GM21423 (cell line): ENCODE measurements at regions not wholly inside any gene's neighbourhood (a gene's known extent, or its start where the extent isn't known, plus 50 kb on each side); places are given as distances from the start of the nearest gene placed in this dataset.

Experiments
- ATAC-seq: cut with Tn5 transposase; IDR thresholded peaks from one replicate; pipeline ENCODE4 v1.9.1; 2021; ENCODE audit warnings: mild to moderate bottlenecking, moderate library complexity; ENCODE audit not compliant: unreplicated experiment

DNA sequence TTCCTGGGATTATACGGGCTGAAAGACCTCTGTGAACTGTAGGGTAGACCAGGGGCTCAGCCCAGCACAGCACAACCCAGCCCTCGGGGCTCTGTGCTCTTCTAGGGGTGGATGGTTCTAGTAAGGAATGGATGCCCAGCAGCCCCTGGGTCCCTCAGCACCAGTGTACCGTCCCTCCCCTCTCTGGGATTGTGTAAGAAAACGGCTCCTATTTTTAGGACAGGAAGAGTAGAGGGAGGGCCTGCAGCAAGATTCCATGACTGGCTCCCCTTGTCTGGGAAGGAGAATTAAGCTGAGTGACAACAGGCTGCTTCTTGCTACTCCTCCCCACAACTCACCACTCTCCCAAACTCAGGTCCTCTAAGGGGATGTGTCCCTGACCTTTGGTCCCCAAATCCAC lies 270.8 kb upstream of the TOPAZ1 start:
- no peak for ATAC-seq

DNA sequence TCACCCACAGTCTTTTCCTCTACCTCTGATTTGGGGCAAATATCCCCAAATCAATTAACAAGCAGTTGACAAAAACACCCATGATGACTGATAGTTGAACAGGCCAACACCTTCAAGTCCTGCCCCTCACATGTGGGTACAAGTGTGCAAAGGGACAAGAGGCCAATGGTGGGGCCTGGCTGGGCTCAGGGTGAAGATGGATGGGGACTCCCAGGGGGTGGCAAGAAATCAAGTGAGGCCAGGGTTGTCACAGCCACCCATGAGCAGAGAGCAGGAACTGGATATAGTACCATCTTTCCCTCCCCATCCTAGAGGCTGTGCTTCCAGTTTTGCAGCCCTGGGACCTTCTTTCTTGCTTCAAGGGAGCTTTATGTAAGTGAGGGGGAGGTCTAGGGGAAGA lies 270.2 kb upstream of the TOPAZ1 start:
- no peak for ATAC-seq

DNA sequence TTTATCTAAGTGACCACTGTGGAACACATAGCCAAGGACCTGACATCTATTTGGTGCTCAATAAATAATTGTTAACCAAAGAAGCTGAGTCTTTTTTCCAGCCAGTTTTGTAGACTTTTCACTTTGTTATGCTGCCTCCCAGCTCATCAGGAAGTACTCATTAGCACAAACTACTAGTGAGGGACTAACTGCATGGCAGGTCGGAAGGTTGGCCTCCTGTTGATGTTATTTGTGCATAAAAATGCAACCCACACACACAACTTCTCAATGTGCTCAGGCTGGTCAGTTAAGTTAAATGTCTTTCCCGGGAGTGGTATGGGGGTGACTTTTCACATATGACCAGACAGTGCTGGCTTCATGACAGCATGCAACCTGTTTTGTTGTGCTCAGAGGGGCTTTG lies 263.0 kb upstream of the TOPAZ1 start:
- ATAC-seq: no peak

DNA sequence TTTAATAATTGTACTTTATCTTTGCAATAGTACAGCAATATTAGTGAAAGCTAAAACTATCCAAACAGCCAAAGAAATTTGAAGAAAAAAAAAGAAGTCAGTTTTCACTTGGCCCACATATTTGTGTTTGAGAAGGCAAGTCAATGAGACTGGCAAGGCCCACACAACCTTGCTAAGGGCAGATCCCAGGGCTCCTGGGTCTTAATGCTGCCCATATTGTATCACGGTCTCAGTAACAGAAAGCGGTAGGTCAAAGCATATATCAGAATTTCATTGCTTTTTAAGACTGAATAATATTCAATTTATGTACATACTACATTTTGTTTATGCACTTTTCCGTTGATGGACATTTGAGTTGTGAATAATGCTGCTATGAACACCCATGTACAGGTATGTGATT lies 262.0 kb upstream of the TOPAZ1 start:
- no peak for ATAC-seq

DNA sequence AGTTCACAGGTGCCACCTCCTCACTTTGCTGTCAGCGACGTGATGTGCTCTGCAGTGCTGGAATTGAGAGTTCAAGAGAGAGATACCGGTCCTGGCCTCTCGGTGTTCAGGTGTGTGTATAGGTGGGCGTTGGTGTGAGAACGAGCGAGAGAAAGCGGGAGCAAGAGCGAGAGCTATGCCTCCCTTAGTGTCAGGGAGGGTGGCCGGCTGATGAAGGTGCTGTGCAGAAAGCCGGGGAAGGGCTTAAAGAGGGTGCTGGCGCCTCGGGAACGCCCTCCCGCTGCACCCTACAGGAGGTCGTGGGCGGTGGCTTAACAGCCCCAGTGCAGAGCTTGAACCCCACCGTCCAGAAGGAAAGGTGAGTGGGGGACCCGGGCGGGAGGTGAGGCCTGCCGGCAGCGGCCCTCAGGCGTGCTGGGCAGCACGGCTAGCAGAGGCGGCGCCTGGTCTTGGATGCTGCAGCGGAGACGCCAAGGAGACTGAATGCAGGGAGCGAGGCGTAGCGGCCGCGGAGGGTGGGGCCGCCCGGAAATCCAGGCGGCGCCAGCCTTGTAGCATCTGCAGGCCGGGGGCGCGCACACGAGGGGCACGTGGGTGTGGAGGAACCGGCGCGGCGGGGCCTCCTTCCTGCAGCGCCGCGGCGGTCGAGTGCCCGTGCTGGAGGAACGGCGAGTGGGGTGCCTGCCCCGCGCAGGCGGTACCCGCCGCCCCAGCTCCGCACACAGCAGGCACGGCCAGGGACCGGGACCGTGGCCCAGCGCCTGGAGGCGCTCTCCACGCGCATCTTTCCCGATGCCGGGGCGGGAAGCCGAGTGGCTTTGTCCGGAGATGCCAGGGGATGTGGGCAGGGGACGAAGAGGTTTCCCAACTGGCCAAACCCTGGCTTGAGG lies 246.8 kb upstream of the TOPAZ1 start:
- ATAC-seq: no peak

DNA sequence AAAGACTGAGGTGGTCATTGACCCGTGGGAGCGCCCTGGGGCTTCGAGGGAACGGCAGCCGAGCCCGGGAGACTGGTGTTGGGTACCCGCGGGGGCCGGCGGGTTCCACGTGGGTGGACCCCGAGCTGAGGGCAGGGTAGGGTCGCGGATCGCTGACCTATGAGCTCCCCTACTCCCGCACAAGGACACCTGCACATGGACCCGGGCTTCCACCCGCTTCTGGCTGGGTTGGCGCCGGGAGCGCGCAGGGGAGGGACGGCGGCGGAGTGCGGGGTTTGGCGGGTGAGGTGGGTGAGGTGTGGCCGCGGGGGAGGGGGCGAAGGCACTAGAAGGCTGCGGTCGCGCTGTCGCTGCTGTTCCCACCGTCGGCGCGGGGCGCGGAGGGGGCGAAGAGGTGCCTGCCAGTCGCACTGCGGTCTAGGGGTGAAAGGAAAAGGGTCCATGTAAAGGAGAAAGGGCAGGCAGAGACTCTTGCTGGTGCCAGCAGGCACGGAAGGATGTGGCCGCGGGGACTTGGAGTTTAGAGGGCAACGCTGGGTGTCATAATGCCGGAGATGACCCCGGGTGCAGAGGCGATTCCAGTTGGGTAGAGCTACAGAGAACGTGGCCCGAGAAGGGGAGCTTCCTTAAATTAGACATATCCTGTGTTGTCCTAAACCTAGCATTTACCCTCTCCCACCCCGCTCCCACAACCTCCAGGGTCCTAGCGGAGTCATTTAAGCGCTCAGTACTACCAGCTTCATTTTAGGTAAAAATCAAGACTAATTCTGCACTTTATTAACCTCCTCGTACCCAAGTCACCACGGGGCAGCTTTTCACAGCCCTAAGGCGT lies 245.9 kb upstream of the TOPAZ1 start:
- peak; percentile 5 for ATAC-seq

DNA sequence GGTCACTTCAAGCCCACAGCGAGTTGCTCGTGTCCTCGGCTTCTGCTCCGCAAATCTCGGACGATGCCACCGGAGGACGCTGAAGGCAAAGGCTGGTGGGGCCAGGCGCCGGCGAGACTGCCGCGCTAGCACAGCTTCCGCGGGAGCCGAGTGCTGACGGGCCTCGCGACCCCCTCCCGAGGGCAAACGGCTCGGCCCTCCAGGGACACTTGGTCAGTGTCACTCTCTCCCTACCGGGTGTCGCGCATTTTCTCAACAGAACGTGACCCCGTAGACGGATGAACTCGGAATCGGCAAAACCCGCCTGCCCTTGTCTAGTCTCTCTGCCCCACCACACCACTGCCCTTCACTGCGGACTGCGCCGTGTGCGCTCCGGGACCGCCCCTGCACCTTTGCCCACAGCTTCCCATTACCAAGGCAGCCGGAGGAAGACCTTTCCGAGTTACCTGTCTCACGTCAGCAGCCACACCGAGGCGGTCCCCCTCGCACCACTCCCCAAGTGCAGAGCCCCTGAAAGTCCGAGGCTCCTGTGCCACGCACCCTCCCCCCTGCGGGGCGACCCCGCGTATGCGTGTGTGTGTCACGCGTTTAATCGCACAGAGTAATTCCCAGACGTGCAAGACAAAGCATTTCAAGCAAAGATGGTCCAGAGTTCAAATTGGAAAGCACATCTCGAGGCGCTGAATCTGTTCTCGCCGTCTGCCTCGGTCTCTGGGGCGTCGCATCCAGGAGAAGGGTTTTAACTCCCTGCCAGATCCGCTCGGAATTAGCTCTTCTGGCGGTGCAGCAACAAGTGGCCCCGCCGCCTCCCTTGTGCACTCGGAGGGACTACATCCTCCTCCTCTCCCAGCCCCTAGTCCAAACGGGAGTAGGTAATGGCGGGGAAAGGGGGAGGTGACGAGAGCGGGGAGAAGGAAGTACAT lies 245.0 kb upstream of the TOPAZ1 start:
- ATAC-seq: peak; percentile 29

DNA sequence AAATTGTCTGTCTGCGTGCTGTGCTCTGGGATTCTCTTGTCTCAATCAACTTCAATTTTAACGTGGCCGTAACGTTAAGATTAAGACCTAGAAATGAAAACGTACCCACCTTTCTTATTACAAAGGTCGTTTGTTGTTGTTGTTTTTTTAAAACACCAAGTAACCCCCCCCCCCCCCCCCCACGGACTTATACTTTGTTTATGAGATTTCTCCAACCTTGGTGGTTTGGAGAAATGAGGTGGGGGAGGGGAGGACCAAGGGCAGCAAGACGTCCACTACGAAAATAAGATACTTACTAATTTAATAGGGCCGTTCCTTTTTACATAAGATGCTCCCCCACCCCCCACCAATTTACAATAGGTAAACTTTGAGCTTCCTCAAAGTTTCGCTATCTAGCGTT lies 244.4 kb upstream of the TOPAZ1 start:
- ATAC-seq: no peak

DNA sequence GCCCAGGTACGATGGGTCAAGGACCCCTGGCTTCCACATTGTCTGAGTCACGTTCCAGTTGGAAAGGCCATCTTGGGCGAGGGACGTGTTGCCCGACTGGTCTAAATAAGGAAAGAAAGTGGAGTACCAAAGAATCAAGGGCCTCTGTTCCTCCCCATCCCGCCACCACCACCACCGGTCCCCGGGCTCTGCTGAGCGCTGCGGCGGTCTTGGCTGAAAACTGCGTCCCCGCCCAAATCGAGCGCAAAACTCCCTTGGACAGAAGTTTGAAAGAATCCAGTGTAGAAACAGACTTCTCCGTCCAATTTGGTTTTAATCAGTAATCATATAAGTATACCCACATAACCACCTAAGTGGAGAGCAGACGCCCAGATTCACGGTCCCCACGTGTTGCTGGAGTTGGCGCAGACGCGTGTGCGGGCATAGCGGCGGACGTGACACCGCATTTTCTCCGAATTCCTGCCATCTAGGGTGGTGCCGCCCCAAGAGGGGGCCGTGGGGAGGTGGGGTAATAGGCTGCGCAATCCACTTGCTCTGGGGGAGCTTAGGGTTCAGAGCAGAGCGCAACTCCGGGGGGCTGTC lies 243.8 kb upstream of the TOPAZ1 start:
- ATAC-seq: no peak

DNA sequence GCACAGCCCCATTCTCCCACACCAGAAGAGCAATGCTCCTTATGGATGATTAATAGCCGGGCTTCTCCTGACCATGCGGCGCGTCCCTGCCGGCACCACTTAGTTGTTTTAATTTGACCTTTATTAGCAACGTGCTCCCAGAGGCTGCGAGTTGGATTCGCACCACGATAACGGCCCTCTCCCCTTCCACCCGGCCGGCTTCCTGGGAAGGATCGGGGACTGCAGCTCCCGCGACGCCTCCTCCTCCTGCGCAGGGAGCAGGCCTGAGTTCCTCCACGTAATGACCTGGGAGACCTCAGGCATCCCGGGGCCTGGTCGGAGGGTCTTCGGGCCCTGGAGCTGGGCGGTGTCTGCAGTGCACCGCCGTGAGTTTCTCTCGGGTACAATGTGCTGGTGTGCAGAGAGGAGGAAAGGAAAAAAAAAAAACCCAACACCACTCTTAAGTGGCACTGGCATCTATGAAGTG lies 243.3 kb upstream of the TOPAZ1 start:
- ATAC-seq: peak; percentile 3

DNA sequence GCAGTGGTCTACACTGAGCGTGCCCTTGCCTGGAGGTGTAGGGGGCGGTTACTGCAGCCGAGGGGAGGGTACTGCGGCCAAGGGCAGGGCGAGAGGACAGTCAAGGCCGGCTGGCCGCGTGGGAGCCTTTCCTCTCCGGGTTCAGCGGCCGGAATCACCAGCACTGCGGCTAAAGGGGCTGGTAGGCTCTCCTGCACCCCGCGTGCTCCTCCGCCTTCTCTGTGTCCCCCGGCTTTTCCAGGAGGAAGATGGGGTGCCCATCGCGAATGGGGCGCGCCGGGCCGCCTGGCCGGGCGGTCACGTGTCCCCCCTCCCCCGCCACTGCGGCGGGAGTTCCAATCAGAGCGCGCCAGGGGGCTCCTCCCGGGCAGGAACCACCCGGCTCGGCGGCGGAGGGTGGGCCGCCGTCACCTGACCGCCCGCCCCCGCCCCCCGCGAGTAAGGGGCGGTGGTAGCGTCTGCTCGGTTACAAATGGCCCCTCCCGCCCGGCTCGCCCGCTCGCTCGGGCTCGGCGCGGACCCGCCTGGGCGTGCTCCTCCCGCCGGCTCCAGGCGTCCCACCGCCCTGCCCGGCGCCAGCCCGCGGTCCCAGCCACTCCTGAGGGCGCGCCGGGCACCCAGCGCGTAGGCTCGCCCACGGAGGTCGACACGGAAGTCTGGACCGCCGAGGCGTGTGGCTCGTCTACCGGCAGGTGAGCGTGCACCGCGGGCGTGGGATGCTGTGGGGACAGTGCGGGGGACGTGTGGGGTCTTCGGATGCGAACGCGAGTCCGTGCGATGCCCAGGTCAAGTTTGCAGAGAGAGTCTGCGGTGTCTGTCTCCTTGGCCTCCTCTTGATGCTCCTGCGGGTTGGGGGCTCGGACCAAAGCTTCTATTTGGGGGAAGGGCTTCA lies 242.6 kb upstream of the TOPAZ1 start:
- ATAC-seq: peak; percentile 48

DNA sequence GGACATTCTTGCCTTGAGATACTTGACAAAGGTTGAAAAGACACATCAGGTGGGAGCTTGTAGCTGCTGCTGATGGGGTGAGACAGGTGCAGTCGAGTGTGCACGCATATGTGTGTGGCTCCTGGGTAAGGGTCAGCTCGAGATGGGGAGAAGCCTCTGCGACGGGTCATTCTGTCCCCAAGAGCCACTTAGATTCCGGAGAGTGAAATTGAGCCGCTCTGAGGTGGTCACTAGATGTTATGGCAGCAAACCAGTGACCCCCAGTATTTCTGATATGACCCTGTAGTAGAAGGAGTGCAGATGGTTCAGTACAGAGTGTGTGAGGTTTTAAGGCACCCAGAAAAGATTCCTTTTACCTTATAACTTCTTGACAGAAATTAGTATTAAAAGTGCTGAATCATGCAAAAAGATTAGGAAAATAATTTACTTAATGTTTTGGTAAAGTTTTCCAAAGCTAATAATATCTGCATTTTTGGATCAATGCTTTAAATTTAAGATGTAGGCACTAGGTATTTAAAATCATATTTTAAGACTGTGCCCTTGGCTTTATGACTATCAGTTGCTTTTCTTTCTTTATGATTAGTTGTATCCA lies 241.9 kb upstream of the TOPAZ1 start:
- no peak for ATAC-seq

DNA sequence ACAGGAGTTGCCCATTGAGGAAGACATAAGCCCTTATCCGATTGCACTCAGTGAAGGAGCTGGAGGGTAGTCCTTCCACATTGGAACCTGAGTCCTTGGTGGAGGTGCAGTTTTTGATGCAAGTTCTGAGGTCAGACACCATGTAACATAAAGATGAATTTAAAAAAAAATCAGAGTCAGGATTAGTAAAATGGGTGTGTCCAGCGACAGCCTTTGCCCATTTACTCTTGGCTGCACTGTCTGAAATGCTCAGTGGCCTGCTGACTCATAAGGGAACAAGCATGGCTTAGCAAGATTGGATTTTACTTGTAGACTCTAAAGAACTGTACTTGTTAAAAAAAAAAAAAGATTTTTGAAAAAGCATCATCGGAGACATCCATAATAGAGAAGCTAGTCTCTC lies 241.1 kb upstream of the TOPAZ1 start:
- no peak for ATAC-seq

DNA sequence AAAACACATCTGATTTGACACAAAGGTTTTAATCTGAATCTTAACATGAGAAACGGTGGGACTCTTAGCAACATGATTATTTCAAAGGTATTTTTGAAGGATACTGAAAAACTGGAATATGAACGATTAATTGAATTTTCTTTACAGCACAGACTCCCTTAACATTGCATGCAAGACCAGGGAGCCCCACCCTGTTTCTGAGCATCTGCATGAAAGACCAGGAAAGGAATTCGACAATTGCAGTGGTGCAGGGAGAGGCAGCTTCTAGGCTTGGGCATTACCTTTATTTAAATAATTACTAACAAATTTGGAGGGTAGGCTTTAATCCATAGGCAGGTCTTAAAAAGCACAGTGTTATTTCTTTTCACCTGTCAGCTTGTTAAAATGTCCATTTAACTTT lies 240.6 kb upstream of the TOPAZ1 start:
- no peak for ATAC-seq

DNA sequence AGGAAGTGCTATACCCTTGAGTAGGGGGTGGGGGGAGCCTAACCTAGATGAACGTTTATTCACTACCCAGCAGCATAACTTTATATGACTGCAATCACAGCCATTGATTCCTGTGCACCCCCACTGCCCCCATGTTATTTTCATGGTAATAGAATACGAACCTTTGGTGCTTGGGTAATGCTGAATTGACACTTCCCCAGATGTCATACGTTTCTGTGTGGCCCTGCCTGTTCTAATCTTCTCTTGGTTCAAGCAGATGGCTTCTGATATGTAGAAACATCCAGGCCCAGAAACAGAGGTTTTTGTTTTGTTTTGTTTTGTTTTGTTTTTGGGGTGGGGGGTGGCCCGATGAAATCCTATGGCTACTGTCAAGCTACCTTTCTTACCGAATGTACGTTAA lies 237.9 kb upstream of the TOPAZ1 start:
- no peak for ATAC-seq

DNA sequence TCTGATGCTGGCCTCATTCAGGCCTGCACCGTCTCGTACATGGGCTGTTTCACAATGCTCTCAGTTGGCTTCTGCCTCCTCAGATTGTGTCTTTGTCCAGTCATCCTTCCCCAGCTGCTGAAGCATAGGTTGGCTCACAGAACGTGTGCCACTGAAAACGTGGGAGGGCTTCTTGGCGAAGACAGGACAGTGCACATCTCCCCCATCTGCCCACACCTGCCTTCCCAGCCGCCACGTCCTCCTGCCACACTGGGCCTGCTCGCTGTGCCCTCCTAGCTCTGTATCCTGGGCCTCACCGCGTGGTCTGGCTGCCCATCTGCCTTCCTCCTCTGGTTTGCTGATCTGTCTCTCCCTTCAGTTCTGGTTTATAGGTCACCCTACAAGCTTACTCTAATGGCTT lies 230.0 kb upstream of the TOPAZ1 start:
- ATAC-seq: no peak

DNA sequence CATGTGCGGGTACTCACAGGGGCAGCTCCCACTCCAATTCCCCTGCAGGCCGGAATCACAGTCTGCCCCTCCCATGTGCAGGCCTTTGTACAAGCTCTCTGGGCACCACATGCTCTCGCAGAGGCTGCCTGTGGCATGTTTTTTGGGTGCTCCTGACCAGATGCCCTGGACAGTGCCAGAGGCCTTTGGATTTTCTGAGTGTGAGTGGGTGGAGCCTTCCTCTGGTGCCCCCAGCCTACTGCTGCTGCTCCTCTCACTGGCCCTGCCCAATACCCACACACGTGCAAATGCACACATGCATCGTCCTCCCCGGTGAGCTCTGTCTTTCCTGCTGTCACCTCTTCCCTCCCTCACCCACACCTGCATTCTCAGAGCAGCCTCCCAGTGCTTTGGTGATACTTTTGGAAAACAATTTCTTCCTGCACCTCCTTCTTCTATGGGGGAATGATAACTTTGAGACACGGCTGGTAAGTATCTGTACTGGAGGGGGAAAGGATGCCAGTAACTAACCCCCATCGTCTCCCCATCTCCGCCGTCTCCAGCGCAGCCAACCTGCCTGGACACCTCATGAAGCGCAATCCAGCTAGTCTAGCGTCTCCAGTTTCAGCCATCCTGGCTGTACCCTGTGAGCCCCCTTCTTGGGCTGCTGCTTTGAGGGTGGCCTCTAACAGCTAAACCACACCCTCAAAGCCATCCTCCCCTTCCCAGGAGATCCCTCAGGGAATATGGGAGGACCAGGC lies 229.4 kb upstream of the TOPAZ1 start:
- ATAC-seq: no peak

DNA sequence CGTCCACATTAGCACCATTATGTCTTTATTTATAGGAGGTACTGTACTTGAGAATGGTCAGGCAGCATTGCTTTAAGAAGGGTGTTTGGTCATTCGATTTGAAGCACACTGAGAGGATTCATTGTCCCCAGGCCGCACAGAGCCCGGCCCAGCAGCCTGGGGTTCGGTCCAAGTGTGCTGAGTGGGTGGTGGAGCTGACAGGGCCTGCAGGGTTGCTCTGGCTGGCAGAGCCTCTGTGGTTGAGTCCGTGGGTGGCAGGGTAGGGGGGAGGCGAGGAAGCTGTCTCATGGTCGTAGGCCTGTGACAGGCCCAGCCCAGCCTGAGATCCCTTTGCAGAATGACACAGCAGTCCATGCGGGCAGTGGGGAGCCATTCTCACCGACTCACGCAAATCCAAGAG lies 227.7 kb upstream of the TOPAZ1 start:
- ATAC-seq: no peak

DNA sequence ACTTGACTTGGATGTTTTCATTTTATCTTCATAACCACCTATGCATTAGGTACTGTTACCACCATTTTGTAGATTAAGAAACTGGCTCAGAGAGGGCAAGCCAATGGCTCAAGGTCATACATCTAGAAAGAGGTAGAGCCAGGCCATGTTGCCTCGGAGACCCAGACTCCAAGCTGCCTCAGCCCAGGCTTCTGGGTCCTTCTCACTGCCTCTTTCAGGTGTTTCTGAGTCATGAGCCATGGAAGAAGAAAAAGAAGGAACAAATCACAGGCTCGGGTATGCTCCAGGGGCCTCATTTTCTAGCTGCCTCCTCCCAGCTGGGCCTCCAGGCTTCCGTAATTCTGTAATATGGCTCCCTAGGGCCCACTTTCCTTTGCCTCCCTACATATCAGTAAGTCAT lies 226.5 kb upstream of the TOPAZ1 start:
- no peak for ATAC-seq
